ENCODE measurements at regions not wholly inside any gene's neighbourhood (a gene's known extent, or its start where the extent isn't known, plus 50 kb on each side); places are given as distances from the start of the nearest gene placed in this dataset.

DNA sequence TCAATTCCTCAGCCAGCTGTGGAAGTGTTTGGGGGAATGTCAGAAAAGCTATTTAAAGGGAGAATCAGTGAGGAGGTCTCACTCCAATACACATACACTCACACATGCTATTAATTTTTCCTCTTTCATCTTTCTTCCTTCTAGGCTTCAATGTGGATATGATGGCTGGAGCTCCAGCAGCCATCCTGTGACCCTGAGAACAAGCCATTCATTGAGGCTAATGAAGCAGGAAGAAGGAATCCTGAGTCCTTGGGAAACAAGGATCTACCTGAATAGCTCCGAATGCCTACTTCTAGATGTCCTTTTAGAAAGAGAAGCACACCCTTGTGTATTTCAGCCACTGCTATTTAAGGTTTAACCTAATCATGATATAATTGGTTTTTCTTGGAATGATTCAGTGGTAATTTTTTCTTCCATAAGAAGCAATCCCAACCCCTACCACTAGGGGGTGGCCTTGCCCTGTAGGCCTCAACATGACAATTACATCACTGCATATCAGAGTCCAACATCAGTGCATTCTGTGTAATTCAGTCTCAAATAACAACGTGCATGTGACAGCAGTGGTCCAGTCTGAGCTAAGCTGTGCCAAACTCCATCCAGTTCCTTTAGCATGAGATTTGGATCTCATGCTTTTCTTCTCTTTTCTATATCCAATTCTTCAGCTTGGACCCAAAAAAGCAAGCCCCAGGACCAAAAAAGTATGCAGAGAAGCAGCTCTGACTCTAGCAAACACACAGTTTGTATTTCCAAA is 85.3 kb upstream of the ANKRD1 start:
- H2AFZ ChIP-seq (ENCODE audit: low read depth), result peak overlapping the region; percentile 48; the same call in 1 of the 2 replicates
- H3K36me3 ChIP-seq (replicated peaks in 1 of 2; ENCODE audit: control insufficient read depth in 1 of 2, insufficient read depth in 2 of 2, low read length in 1 of 2), result no peaks in the 10 kb centered on the region
- no peaks in the 10 kb centered on the region for H3K9me2 ChIP-seq
- no peak overlapping the region; a peak in 1 of 4 replicates for H3K4me3 ChIP-seq (ENCODE audit: low read depth in 2 of 2, low read length in 1 of 2)
- 39% methylated on average over 2 of the region's 2 CpGs for WGBS (ENCODE audit: low lambda C conversion rate)
- peak; percentile 65 for TF ChIP-seq GATA2 (CRISPR knock-in tag; IDR thresholded peaks at IDR 0.05)
- TF ChIP-seq, protein P1, sequence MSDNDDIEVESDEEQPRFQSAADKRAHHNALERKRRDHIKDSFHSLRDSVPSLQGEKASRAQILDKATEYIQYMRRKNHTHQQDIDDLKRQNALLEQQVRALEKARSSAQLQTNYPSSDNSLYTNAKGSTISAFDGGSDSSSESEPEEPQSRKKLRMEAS (IDR thresholded peaks at IDR 0.05; ENCODE audit: low read depth), result no peak
- TF ChIP-seq CTCF (IDR thresholded peaks at IDR 0.05), result peak; percentile 95
- TF ChIP-seq TCF12 (IDR thresholded peaks at IDR 0.05), result peak; percentile 15; the same call in 1 of the 2 replicates
- no peak for TF ChIP-seq TEAD4 (IDR thresholded peaks at IDR 0.05; ENCODE audit: borderline replicate concordance, insufficient read depth)
- TF ChIP-seq MXI1 (IDR thresholded peaks at IDR 0.05; ENCODE audit: low read depth, low read length), result peak; percentile 74; the same call in 1 of the 2 replicates
- TF ChIP-seq EP300 (IDR thresholded peaks at IDR 0.05; ENCODE audit: borderline replicate concordance in 1 of 2, low read depth in 1 of 2, low read length in 1 of 2), result no peak
- peak; percentile 88 for TF ChIP-seq RAD21 (IDR thresholded peaks at IDR 0.05; ENCODE audit: low read length)
- TF ChIP-seq TAF1 (IDR thresholded peaks at IDR 0.05; ENCODE audit: borderline replicate concordance, low read depth, low read length), result no peak
- peak; percentile 17; the same call in 1 of the 2 replicates for TF ChIP-seq NFIC (IDR thresholded peaks at IDR 0.05; ENCODE audit: borderline replicate concordance)
- TF ChIP-seq SMC3 (IDR thresholded peaks at IDR 0.05; ENCODE audit: low read depth, low read length), result peak; percentile 84
- TF ChIP-seq CHD2 (IDR thresholded peaks at IDR 0.05; ENCODE audit: low read length, partially characterized antibody), result peak; percentile 44
- TF ChIP-seq, protein P2, sequence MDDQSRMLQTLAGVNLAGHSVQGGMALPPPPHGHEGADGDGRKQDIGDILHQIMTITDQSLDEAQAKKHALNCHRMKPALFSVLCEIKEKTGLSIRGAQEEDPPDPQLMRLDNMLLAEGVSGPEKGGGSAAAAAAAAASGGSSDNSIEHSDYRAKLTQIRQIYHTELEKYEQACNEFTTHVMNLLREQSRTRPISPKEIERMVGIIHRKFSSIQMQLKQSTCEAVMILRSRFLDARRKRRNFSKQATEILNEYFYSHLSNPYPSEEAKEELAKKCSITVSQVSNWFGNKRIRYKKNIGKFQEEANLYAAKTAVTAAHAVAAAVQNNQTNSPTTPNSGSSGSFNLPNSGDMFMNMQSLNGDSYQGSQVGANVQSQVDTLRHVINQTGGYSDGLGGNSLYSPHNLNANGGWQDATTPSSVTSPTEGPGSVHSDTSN (IDR thresholded peaks at IDR 0.05), result 0 out of 2 replicates have a peak, but pooled peaks have one; percentile 20
- TF ChIP-seq SIN3A (IDR thresholded peaks at IDR 0.05; ENCODE audit: borderline replicate concordance, low read depth, low read length), result 0 out of 2 replicates have a peak, but pooled peaks have one; percentile 23
- TF ChIP-seq, protein P3, sequence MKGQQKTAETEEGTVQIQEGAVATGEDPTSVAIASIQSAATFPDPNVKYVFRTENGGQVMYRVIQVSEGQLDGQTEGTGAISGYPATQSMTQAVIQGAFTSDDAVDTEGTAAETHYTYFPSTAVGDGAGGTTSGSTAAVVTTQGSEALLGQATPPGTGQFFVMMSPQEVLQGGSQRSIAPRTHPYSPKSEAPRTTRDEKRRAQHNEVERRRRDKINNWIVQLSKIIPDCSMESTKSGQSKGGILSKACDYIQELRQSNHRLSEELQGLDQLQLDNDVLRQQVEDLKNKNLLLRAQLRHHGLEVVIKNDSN (IDR thresholded peaks at IDR 0.05; ENCODE audit: borderline replicate concordance, low read depth), result peak; percentile 16; the same call in 1 of the 2 replicates
- no peaks in the 10 kb centered on the region for H4K20me1 ChIP-seq (ENCODE audit: insufficient read depth)
- POLR2A ChIA-PET, result no interaction called here
- H3F3A ChIP-seq (replicated peaks; ENCODE audit: insufficient read depth), result peaks cover 9% of the 10 kb centered on the region
- H3K4me2 ChIP-seq, result no peak overlapping the region
- DNase-seq, result peak; percentile 28
- H3K79me2 ChIP-seq (ENCODE audit: insufficient read depth), result no peaks in the 10 kb centered on the region
- CTCF ChIA-PET, result interaction anchor here (0.6 to 5.1 kb wide), 37 partner anchors 8 to 374 kb away, joined by 3 to 62 read pairs (median 4); partner anchors contain the start of genes PCGF5 and RPP30
- peak overlapping the region; percentile 19 to 55; a peak in 2 of 4 replicates for H3K27ac ChIP-seq (ENCODE audit: low read depth in 2 of 2, low read length in 1 of 2)
- H3K27me3 ChIP-seq (ENCODE audit: insufficient read depth), result no peaks in the 10 kb centered on the region
- H3K9me3 ChIP-seq, result no peaks in the 10 kb centered on the region
- no peak overlapping the region for H3K9ac ChIP-seq
- H3K4me1 ChIP-seq (ENCODE audit: control insufficient read depth in 1 of 2, insufficient read depth in 2 of 2, low read depth in 1 of 2, low read length in 1 of 2), result no peaks in the 10 kb centered on the region; a peak in 2 of 4 replicates

Data from SK-N-SH (cell line).